GM12873 (cell line): ENCODE measurements at regions not wholly inside any gene's neighbourhood (a gene's known extent, or its start where the extent isn't known, plus 50 kb on each side); places are given as distances from the start of the nearest gene placed in this dataset.

Source experiments
- CTCF ChIP-seq: IDR thresholded peaks from 2 replicates; pipeline ENCODE4 v1.5.1; 2012; ENCODE audit warnings: low read depth, mild to moderate bottlenecking, moderate library complexity, low read length, control low read depth; ENCODE audit not compliant: insufficient read depth; ENCODE audit errors: missing control alignments

GRCh38 chr2:190742431-190742830, 93.5 kb downstream of the NAB1 start:
- TF ChIP-seq CTCF = no peak

- no peak for TF ChIP-seq CTCF
Observed at GRCh38 chr2:190744041-190744440, 95.2 kb downstream of the NAB1 start.

- no peak for TF ChIP-seq CTCF
Observed at GRCh38 chr2:190746971-190747761, 98.3 kb downstream of the NAB1 start.

DNA sequence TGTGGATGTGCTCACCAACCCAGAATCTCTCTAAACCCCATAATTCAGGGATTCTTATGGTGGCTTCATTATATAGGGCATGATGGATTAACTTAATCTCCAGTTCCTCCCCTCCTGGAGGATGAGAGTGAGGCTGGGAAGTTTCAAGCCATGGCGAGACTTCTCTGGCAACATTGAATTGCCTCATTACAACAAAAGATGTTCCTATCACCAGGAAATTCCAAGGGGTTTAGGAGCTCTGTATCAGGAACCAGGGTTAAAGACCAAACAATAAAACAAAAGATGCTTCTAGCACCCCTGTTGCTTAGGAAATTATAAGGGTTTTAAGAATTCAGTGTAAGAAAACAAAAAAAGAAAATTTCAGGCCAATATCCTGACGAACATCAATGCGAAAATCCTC, 100.1 kb downstream of the NAB1 start:
- TF ChIP-seq CTCF = no peak

- TF ChIP-seq CTCF = no peak
Observed at GRCh38 chr2:190755772-190756415, 107.0 kb downstream of the NAB1 start.

- no peak for TF ChIP-seq CTCF
Observed at GRCh38 chr2:190759749-190760213, 110.9 kb downstream of the NAB1 start.

GRCh38 chr2:190762566-190762965, 113.7 kb downstream of the NAB1 start:
- no peak for TF ChIP-seq CTCF
